Astrocyte (in vitro differentiated cells and primary cell): ENCODE measurements at regions not wholly inside any gene's neighbourhood (a gene's known extent, or its start where the extent isn't known, plus 50 kb on each side); places are given as distances from the start of the nearest gene placed in this dataset.

Experiments used
- DNase-seq: peaks from one replicate; pipeline ENCODE4 v3.0.0-alpha.2; 2010; ENCODE audit warnings: low read depth
- FAIRE-seq: peaks from 2 replicates; lab custom pipeline; 2011; peaks lifted over from hg19 to GRCh38; lab: Jason Lieb, UNC
- H2AFZ ChIP-seq: 2 replicates; pipeline ENCODE4 v1.6.0; 2012; ENCODE audit warnings: low read depth, low read length, inconsistent platforms
- H3K27ac ChIP-seq: 2 replicates; pipeline ENCODE4 v1.5.1; 2011; ENCODE audit warnings: low read depth, low read length, inconsistent platforms
- H3K27me3 ChIP-seq: 2 replicates; pipeline ENCODE4 v1.6.0; 2011; ENCODE audit warnings: low read length, inconsistent platforms; ENCODE audit not compliant: insufficient read depth
- H3K36me3 ChIP-seq: 2 replicates; pipeline ENCODE4 v1.5.1; 2011; ENCODE audit warnings: low read length, inconsistent platforms; ENCODE audit not compliant: insufficient read depth
- H3K4me1 ChIP-seq: 2 replicates; pipeline ENCODE4 v1.5.1; 2011; ENCODE audit warnings: low read length, inconsistent platforms; ENCODE audit not compliant: insufficient read depth
- H3K4me2 ChIP-seq: 2 replicates; pipeline ENCODE4 v1.6.0; 2012; ENCODE audit warnings: low read length, inconsistent platforms
- H3K4me3 ChIP-seq: 2 replicates; pipeline ENCODE4 v1.5.1; 2011; ENCODE audit warnings: low read depth, mild to moderate bottlenecking, low read length, inconsistent platforms; ENCODE audit not compliant: insufficient read depth
- H3K79me2 ChIP-seq: 2 replicates; pipeline ENCODE4 v1.6.0; 2012; ENCODE audit warnings: mild to moderate bottlenecking, low read length, inconsistent platforms; ENCODE audit not compliant: insufficient read depth
- H3K9ac ChIP-seq: 2 replicates; pipeline ENCODE4 v1.6.0; 2012; ENCODE audit warnings: mild to moderate bottlenecking, low read length, inconsistent platforms
- H3K9me3 ChIP-seq: 2 replicates; pipeline ENCODE4 v1.5.1; 2012; ENCODE audit warnings: low read depth, mild to moderate bottlenecking, low read length, inconsistent platforms; ENCODE audit not compliant: insufficient read depth
- H4K20me1 ChIP-seq: 2 replicates; pipeline ENCODE4 v1.6.0; 2012; ENCODE audit warnings: low read length, inconsistent platforms; ENCODE audit not compliant: insufficient read depth
- H3K27ac Mint-ChIP-seq: one replicate; pipeline ENCODE4 v1.8.0; 2021; ENCODE audit warnings: mild to moderate bottlenecking, mixed read lengths; ENCODE audit not compliant: unreplicated experiment
- H3K27me3 Mint-ChIP-seq: one replicate; pipeline ENCODE4 v1.8.0; 2021; ENCODE audit warnings: low read depth, mixed read lengths; ENCODE audit not compliant: unreplicated experiment
- H3K36me3 Mint-ChIP-seq: one replicate; pipeline ENCODE4 v1.8.0; 2021; ENCODE audit warnings: low read depth, mixed read lengths; ENCODE audit not compliant: unreplicated experiment
- H3K4me1 Mint-ChIP-seq: one replicate; pipeline ENCODE4 v1.8.0; 2021; ENCODE audit warnings: low read depth, mixed read lengths; ENCODE audit not compliant: unreplicated experiment
- H3K4me3 Mint-ChIP-seq: one replicate; pipeline ENCODE4 v1.8.0; 2021; ENCODE audit warnings: mild to moderate bottlenecking, moderate library complexity, mixed read lengths; ENCODE audit not compliant: unreplicated experiment
- H3K9me3 Mint-ChIP-seq: one replicate; pipeline ENCODE4 v1.8.0; 2021; ENCODE audit warnings: mild to moderate bottlenecking, mixed read lengths; ENCODE audit not compliant: unreplicated experiment
- EZH2 ChIP-seq: IDR thresholded peaks from 2 replicates; pipeline ENCODE4 v1.6.1; 2012; ENCODE audit warnings: mild to moderate bottlenecking, low read length, inconsistent platforms; ENCODE audit not compliant: insufficient read depth
- TF ChIP-seq, protein P1 (sequence below): IDR thresholded peaks from 2 replicates; pipeline ENCODE4 v1.5.1; 2011; ENCODE audit warnings: low read depth, mild to moderate bottlenecking, inconsistent platforms, low read length, moderate library complexity; ENCODE audit not compliant: insufficient read depth

DNA sequence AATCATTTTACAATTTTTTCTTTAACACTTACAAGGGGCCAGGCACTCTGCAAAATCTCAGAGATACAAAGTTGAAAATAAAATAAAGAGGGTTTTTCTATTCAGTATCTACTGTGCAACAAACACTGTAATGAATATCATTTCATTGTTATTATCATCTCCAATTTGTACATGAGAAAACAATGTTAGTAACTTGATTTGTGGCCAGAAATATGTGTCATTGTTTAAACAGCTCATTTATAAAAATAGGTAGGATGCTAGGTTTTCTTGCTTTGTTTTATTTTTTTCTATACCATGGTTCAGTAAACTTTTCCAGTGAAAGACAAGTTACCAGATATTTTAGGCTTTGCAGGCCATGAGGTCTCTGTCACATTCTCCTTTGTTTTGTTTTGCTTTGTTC is 318.1 kb upstream of the UBE2E2 start:
- no peak for DNase-seq
- Mint-ChIP-seq H3K27me3 (peaks cover 2% of the 10 kb centered on the region), H3K4me3 (no peak overlapping the region), H3K36me3 (no peaks in the 10 kb centered on the region), H3K27ac (no peak overlapping the region), H3K4me1 (no peaks in the 10 kb centered on the region), H3K9me3 (no peaks in the 10 kb centered on the region)
- no peak overlapping the region for H3K4me2 ChIP-seq
- no peaks in the 10 kb centered on the region for H3K9me3 ChIP-seq
- H3K4me3 ChIP-seq, result no peak overlapping the region
- no peaks in the 10 kb centered on the region for H3K4me1 ChIP-seq
- no peaks in the 10 kb centered on the region for H3K27me3 ChIP-seq
- H3K27ac ChIP-seq, result no peak overlapping the region
- H3K79me2 ChIP-seq, result no peaks in the 10 kb centered on the region
- H4K20me1 ChIP-seq, result no peaks in the 10 kb centered on the region
- no peak overlapping the region for H2AFZ ChIP-seq
- FAIRE-seq, result no peak
- no peak overlapping the region for H3K9ac ChIP-seq
- no peaks in the 10 kb centered on the region for H3K36me3 ChIP-seq
- TF ChIP-seq, protein P1, sequence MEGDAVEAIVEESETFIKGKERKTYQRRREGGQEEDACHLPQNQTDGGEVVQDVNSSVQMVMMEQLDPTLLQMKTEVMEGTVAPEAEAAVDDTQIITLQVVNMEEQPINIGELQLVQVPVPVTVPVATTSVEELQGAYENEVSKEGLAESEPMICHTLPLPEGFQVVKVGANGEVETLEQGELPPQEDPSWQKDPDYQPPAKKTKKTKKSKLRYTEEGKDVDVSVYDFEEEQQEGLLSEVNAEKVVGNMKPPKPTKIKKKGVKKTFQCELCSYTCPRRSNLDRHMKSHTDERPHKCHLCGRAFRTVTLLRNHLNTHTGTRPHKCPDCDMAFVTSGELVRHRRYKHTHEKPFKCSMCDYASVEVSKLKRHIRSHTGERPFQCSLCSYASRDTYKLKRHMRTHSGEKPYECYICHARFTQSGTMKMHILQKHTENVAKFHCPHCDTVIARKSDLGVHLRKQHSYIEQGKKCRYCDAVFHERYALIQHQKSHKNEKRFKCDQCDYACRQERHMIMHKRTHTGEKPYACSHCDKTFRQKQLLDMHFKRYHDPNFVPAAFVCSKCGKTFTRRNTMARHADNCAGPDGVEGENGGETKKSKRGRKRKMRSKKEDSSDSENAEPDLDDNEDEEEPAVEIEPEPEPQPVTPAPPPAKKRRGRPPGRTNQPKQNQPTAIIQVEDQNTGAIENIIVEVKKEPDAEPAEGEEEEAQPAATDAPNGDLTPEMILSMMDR, result no peak
- TF ChIP-seq EZH2, result no peak

DNA sequence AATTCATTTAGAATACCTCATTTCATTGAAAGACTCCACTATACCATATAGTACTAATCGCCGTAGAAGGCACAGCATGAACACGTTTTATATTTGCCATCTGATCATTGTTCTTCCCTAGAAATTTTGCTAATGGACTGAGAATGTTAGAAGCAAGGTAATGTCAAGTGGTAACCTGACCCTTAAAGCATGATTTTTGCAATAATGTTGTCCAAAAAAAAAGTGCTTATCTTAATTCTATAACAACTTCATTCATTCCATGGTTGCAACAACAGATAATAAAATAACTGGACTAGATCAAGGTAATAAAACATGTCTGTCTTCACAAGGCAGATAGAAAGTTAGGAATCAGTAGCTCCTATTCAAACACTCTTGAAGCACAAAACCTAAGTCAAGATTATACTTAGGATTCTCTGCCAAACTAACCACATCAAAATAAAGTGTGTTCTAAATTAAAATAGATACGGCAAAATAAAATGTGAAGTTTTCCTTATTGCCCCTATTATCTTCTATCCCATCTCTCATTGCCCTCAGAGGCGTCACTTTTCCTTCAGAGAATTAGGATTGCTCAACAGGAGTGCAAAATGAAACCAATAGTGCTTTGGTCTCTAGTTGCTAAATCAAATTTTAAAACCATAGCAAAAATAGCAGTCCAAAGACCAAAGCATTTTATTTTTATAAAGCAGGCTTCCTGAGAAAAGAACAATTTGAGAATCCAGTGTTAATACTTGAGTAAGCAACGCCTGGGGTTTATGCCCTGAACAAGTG is 317.4 kb upstream of the UBE2E2 start:
- Histone ChIP-seq H3K4me1 (no peaks in the 10 kb centered on the region), H3K36me3 (no peaks in the 10 kb centered on the region), H2AFZ (no peak overlapping the region), H4K20me1 (no peaks in the 10 kb centered on the region), H3K27ac (no peak overlapping the region), H3K9ac (no peak overlapping the region), H3K4me2 (no peak overlapping the region), H3K79me2 (no peaks in the 10 kb centered on the region), H3K4me3 (no peak overlapping the region), H3K27me3 (no peaks in the 10 kb centered on the region), H3K9me3 (no peaks in the 10 kb centered on the region)
- Mint-ChIP-seq H3K27me3 (peaks cover 2% of the 10 kb centered on the region), H3K27ac (no peak overlapping the region), H3K4me3 (no peak overlapping the region), H3K9me3 (no peaks in the 10 kb centered on the region), H3K4me1 (no peaks in the 10 kb centered on the region), H3K36me3 (no peaks in the 10 kb centered on the region)
- no peak for FAIRE-seq
- no peak for TF ChIP-seq EZH2
- TF ChIP-seq, protein P1, result no peak
- no peak for DNase-seq

DNA sequence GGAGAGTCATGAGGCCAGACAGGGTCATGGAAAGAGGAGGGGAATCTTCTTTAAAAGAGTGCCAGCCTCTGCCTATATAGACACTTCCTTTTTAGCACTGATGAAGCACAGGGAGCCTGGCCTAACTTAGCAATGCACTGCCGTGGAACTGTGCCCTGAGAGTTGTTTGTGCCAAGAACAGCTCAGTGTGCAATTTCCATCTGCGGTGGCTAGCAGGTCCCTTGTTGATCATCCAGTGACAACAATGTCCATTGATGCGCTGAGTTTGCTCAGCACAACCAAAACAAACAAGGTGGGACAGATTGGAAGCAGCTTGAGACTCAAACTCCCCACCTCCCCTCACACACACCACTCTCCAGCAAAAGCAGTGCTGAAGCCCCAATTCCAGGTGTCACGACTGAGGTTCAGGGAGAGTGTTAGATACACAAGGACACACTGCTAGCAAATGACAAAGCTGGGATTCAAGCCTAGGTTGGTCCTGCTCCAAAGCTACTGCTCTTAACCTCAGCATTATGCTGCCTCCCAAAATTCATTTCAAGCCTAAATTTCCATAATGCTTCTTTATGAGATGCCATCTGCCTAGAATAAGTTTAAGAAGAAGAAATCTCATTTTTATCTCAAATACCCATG is 316.6 kb upstream of the UBE2E2 start:
- Mint-ChIP-seq H3K4me3 (no peak overlapping the region), H3K4me1 (no peaks in the 10 kb centered on the region), H3K27ac (no peak overlapping the region), H3K36me3 (no peaks in the 10 kb centered on the region), H3K9me3 (no peaks in the 10 kb centered on the region), H3K27me3 (peaks cover 9% of the 10 kb centered on the region)
- Histone ChIP-seq H3K9me3 (no peaks in the 10 kb centered on the region), H3K9ac (no peak overlapping the region), H3K4me2 (no peak overlapping the region), H3K27me3 (peaks cover 5% of the 10 kb centered on the region), H3K79me2 (no peaks in the 10 kb centered on the region), H3K4me1 (no peaks in the 10 kb centered on the region), H2AFZ (no peak overlapping the region), H3K36me3 (no peaks in the 10 kb centered on the region), H4K20me1 (no peaks in the 10 kb centered on the region), H3K27ac (no peak overlapping the region), H3K4me3 (no peak overlapping the region)
- no peak for TF ChIP-seq EZH2
- no peak for DNase-seq
- FAIRE-seq, result no peak
